Neural cell (in vitro differentiated cells): ENCODE measurements at regions not wholly inside any gene's neighbourhood (a gene's known extent, or its start where the extent isn't known, plus 50 kb on each side); places are given as distances from the start of the nearest gene placed in this dataset.

Experiments
- H2AFZ ChIP-seq: fragments of 200-600, 300-800 bp; sonication (generic), shearing (Covaris generic); 2 replicates; pipeline ENCODE4 v1.6.0; 2014; ENCODE audit warnings: low read depth, mild to moderate bottlenecking, antibody characterized with exemption, low read length, moderate library complexity
- H3F3A ChIP-seq: fragments of 200-600 bp; shearing (Covaris generic); 2 replicates; pipeline ENCODE4 v1.6.1; 2016; ENCODE audit warnings: mild to moderate bottlenecking, moderate library complexity, mixed read lengths, antibody characterized with exemption, low read length; ENCODE audit not compliant: insufficient read depth, poor library complexity, severe bottlenecking
- H3K27ac ChIP-seq: fragments of 200-600, 300-800 bp; sonication (generic), shearing (Covaris generic); 2 replicates; pipeline ENCODE4 v1.5.1; 2014; ENCODE audit warnings: mild to moderate bottlenecking, low read length, moderate library complexity
- H3K27me3 ChIP-seq: fragments of 300-800, 200-600 bp; sonication (generic), shearing (Covaris generic); 2 replicates; pipeline ENCODE4 v1.6.0; 2014; ENCODE audit warnings: mild to moderate bottlenecking, low read depth, low read length, moderate library complexity; ENCODE audit not compliant: insufficient read depth
- H3K36me3 ChIP-seq: fragments of 300-800, 200-600 bp; sonication (generic), shearing (Covaris generic); 2 replicates; pipeline ENCODE4 v1.5.1; 2014; ENCODE audit warnings: mild to moderate bottlenecking, antibody characterized with exemption, low read length, moderate library complexity; ENCODE audit not compliant: insufficient read depth
- H3K4me2 ChIP-seq: fragments of 300-800, 200-600 bp; sonication (generic), shearing (Covaris generic); 2 replicates; pipeline ENCODE4 v1.6.0; 2014; ENCODE audit warnings: mild to moderate bottlenecking, low read length
- H3K4me3 ChIP-seq: fragments of 300-800, 200-600 bp; sonication (generic), shearing (Covaris generic); 2 replicates; pipeline ENCODE4 v1.5.1; 2014; ENCODE audit warnings: mild to moderate bottlenecking, low read length, moderate library complexity
- H3K79me2 ChIP-seq: fragments of 200-600 bp; shearing (Covaris generic); replicated peaks from 2 replicates; pipeline ENCODE4 v1.6.0; 2014; ENCODE audit warnings: mild to moderate bottlenecking, low read length, moderate library complexity; ENCODE audit not compliant: insufficient read depth
- H3K9ac ChIP-seq: fragments of 300-800, 200-600 bp; sonication (generic), shearing (Covaris generic); 2 replicates; pipeline ENCODE4 v1.6.1; 2016; ENCODE audit warnings: mild to moderate bottlenecking, low read length, mixed read lengths
- H3K9me2 ChIP-seq: fragments of 200-600 bp; shearing (Covaris generic); 2 replicates; pipeline ENCODE4 v1.6.1; 2016; ENCODE audit warnings: mild to moderate bottlenecking, low read length, mixed read lengths; ENCODE audit not compliant: insufficient read depth
- H3K9me3 ChIP-seq: fragments of 200-600, 300-800 bp; sonication (generic), shearing (Covaris generic); 2 replicates; pipeline ENCODE4 v1.6.1; 2016; ENCODE audit warnings: mild to moderate bottlenecking, mixed run types, low read length, moderate library complexity, mixed read lengths
- H4K20me1 ChIP-seq: fragments of 200-600 bp; shearing (Covaris generic); 2 replicates; pipeline ENCODE4 v1.6.1; 2016; ENCODE audit warnings: mild to moderate bottlenecking, mixed run types; ENCODE audit not compliant: insufficient read depth
- EP300 ChIP-seq: fragments of 450-650 bp; conservative IDR thresholded peaks from 2 replicates; pipeline ENCODE4 v1.6.1; 2014; ENCODE audit warnings: antibody characterized with exemption, mild to moderate bottlenecking, moderate library complexity; ENCODE audit not compliant: poor library complexity, severe bottlenecking
- EZH2 ChIP-seq: fragments of 200-600, 300-800 bp; shearing (Covaris generic), sonication (generic); IDR thresholded peaks from 2 replicates; pipeline ENCODE4 v1.6.1; 2014; ENCODE audit warnings: antibody characterized with exemption, low read length, borderline replicate concordance, mild to moderate bottlenecking; ENCODE audit not compliant: insufficient read depth, poor library complexity, severe bottlenecking
- POLR2AphosphoS5 ChIP-seq: IDR thresholded peaks from 2 replicates; pipeline ENCODE4 v1.6.1; 2012
- RAD21 ChIP-seq: fragments of 450-650 bp; conservative IDR thresholded peaks from 2 replicates; pipeline ENCODE4 v1.6.1; 2014; ENCODE audit warnings: antibody characterized with exemption, mild to moderate bottlenecking, moderate library complexity
- REST ChIP-seq: IDR thresholded peaks from 2 replicates; pipeline ENCODE4 v1.6.1; 2012; ENCODE audit warnings: borderline replicate concordance
- SMC3 ChIP-seq: fragments of 450-650 bp; conservative IDR thresholded peaks from 2 replicates; pipeline ENCODE4 v1.6.1; 2014; ENCODE audit warnings: antibody characterized with exemption, mild to moderate bottlenecking, moderate library complexity; ENCODE audit not compliant: poor library complexity
- TAF1 ChIP-seq: IDR thresholded peaks from 2 replicates; pipeline ENCODE4 v1.6.1; 2012; ENCODE audit warnings: low read depth
- TF ChIP-seq, protein P1 (sequence below): fragments of 450-650 bp; IDR thresholded peaks from 2 replicates; pipeline ENCODE4 v1.5.1; 2014; ENCODE audit warnings: antibody characterized with exemption, mild to moderate bottlenecking, moderate library complexity; ENCODE audit not compliant: poor library complexity, severe bottlenecking

- Histone ChIP-seq H3K4me2 (no peak overlapping the region), H3F3A (no peaks in the 10 kb centered on the region), H3K36me3 (no peaks in the 10 kb centered on the region), H3K9me2 (no peaks in the 10 kb centered on the region), H3K9me3 (no peaks in the 10 kb centered on the region), H3K4me3 (no peak overlapping the region), H2AFZ (no peak overlapping the region), H3K9ac (no peak overlapping the region), H4K20me1 (no peaks in the 10 kb centered on the region), H3K79me2 (no peaks in the 10 kb centered on the region), H3K27me3 (no peaks in the 10 kb centered on the region), H3K27ac (no peak overlapping the region)
- TF ChIP-seq TAF1 (no peak), POLR2AphosphoS5 (no peak), EZH2 (no peak)
- TF ChIP-seq, protein P1, sequence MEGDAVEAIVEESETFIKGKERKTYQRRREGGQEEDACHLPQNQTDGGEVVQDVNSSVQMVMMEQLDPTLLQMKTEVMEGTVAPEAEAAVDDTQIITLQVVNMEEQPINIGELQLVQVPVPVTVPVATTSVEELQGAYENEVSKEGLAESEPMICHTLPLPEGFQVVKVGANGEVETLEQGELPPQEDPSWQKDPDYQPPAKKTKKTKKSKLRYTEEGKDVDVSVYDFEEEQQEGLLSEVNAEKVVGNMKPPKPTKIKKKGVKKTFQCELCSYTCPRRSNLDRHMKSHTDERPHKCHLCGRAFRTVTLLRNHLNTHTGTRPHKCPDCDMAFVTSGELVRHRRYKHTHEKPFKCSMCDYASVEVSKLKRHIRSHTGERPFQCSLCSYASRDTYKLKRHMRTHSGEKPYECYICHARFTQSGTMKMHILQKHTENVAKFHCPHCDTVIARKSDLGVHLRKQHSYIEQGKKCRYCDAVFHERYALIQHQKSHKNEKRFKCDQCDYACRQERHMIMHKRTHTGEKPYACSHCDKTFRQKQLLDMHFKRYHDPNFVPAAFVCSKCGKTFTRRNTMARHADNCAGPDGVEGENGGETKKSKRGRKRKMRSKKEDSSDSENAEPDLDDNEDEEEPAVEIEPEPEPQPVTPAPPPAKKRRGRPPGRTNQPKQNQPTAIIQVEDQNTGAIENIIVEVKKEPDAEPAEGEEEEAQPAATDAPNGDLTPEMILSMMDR: no peak
These were observed 184.7 kb upstream of the PREP start for GRCh38 chr6:105587349-105588122.

GRCh38 chr6:105578179-105578707 lies 175.4 kb upstream of the PREP start:
- H3K27me3 ChIP-seq: no peaks in the 10 kb centered on the region
- H3F3A ChIP-seq: no peaks in the 10 kb centered on the region
- H3K9me3 ChIP-seq: no peaks in the 10 kb centered on the region
- no peak overlapping the region for H3K4me3 ChIP-seq
- no peaks in the 10 kb centered on the region for H3K36me3 ChIP-seq
- H3K9ac ChIP-seq: no peak overlapping the region
- H4K20me1 ChIP-seq: no peaks in the 10 kb centered on the region
- H3K9me2 ChIP-seq: no peaks in the 10 kb centered on the region
- H2AFZ ChIP-seq: no peak overlapping the region
- TF ChIP-seq TAF1: no peak
- no peak for TF ChIP-seq REST
- TF ChIP-seq, protein P1: no peak
- no peak for TF ChIP-seq RAD21
- TF ChIP-seq EP300: no peak
- TF ChIP-seq POLR2AphosphoS5: no peak
- no peak for TF ChIP-seq SMC3
- H3K27ac ChIP-seq: no peak overlapping the region
- H3K4me2 ChIP-seq: no peak overlapping the region
- H3K79me2 ChIP-seq: no peaks in the 10 kb centered on the region
